WTC11 (cell line): ENCODE measurements at regions not wholly inside any gene's neighbourhood (a gene's known extent, or its start where the extent isn't known, plus 50 kb on each side); places are given as distances from the start of the nearest gene placed in this dataset.

Source experiments
- ATF1 ChIP-seq: sonication (generic); formaldehyde crosslinking; IDR thresholded peaks from 2 replicates; pipeline ENCODE4 v1.8.1; 2023; ENCODE audit warnings: mild to moderate bottlenecking, moderate library complexity, missing genetic modification reagents
- CBFB ChIP-seq: sonication (generic); formaldehyde crosslinking; IDR thresholded peaks from 2 replicates; pipeline ENCODE4 v1.8.1; 2022; ENCODE audit warnings: mild to moderate bottlenecking, low read depth, missing genetic modification reagents
- CREB1 ChIP-seq: sonication (generic); formaldehyde crosslinking; IDR thresholded peaks from 2 replicates; pipeline ENCODE4 v1.8.0; 2023; ENCODE audit warnings: mild to moderate bottlenecking, missing genetic modification reagents
- CREM ChIP-seq: sonication (generic); formaldehyde crosslinking; IDR thresholded peaks from 2 replicates; pipeline ENCODE4 v1.8.1; 2022; ENCODE audit warnings: mild to moderate bottlenecking, missing genetic modification reagents, moderate library complexity
- ETV6 ChIP-seq: sonication (generic); formaldehyde crosslinking; IDR thresholded peaks from 2 replicates; pipeline ENCODE4 v1.8.1; 2022; ENCODE audit warnings: mild to moderate bottlenecking, missing genetic modification reagents
- JUN ChIP-seq: sonication (generic); formaldehyde crosslinking; IDR thresholded peaks from 2 replicates; pipeline ENCODE4 v1.8.0; 2023; ENCODE audit warnings: mild to moderate bottlenecking, missing genetic modification reagents
- NFATC4 ChIP-seq: fragments of 250-450 bp; sonication (Bioruptor Pico); IDR thresholded peaks from 2 replicates; pipeline ENCODE4 v1.9.0; 2021; ENCODE audit warnings: mild to moderate bottlenecking
- PRRX2 ChIP-seq: fragments of 250-450 bp; sonication (Bioruptor Pico); IDR thresholded peaks from 2 replicates; pipeline ENCODE4 v1.8.0; 2021; ENCODE audit warnings: mild to moderate bottlenecking
- RELA ChIP-seq: sonication (generic); formaldehyde crosslinking; IDR thresholded peaks from 2 replicates; pipeline ENCODE4 v1.8.1; 2022; ENCODE audit warnings: missing genetic modification reagents, mild to moderate bottlenecking, borderline replicate concordance
- SOX15 ChIP-seq: fragments of 250-450 bp; sonication (Bioruptor Pico); IDR thresholded peaks from 2 replicates; pipeline ENCODE4 v1.9.0; 2021; ENCODE audit warnings: mild to moderate bottlenecking
- ZNF121 ChIP-seq: sonication (generic); formaldehyde crosslinking; IDR thresholded peaks from 2 replicates; pipeline ENCODE4 v1.8.0; 2023; ENCODE audit warnings: missing genetic modification reagents
- TF ChIP-seq, protein P1 (sequence below): fragments of 250-450 bp; sonication (Bioruptor Pico); IDR thresholded peaks from 2 replicates; pipeline ENCODE4 v2.1.2; 2022; ENCODE audit warnings: mild to moderate bottlenecking, moderate library complexity
- TF ChIP-seq, protein P2 (sequence below): sonication (generic); formaldehyde crosslinking; IDR thresholded peaks from 2 replicates; pipeline ENCODE4 v1.8.1; 2023; ENCODE audit warnings: mild to moderate bottlenecking, missing genetic modification reagents
- TF ChIP-seq, protein P3 (sequence below): sonication (generic); formaldehyde crosslinking; IDR thresholded peaks from 2 replicates; pipeline ENCODE4 v1.8.1; 2022; ENCODE audit warnings: mild to moderate bottlenecking, moderate library complexity, missing genetic modification reagents
- TF ChIP-seq, protein P4 (sequence below): sonication (generic); formaldehyde crosslinking; conservative IDR thresholded peaks from 2 replicates; pipeline ENCODE4 v1.8.1; 2023; ENCODE audit warnings: mild to moderate bottlenecking, low read depth, missing genetic modification reagents, moderate library complexity
- TF ChIP-seq, protein P5 (sequence below): fragments of 250-450 bp; sonication (Bioruptor Pico); IDR thresholded peaks from 2 replicates; pipeline ENCODE4 v1.9.0; 2021; ENCODE audit warnings: mild to moderate bottlenecking
- TF ChIP-seq, protein P6 (sequence below): sonication (generic); formaldehyde crosslinking; IDR thresholded peaks from 2 replicates; pipeline ENCODE4 v1.8.0; 2022; ENCODE audit warnings: mild to moderate bottlenecking, missing genetic modification reagents
- TF ChIP-seq, protein P7 (sequence below): sonication (generic); formaldehyde crosslinking; IDR thresholded peaks from 2 replicates; pipeline ENCODE4 v1.8.1; 2022; ENCODE audit warnings: mild to moderate bottlenecking, missing genetic modification reagents, moderate library complexity, borderline replicate concordance
- TF ChIP-seq, protein P8 (sequence below): sonication (generic); formaldehyde crosslinking; IDR thresholded peaks from 2 replicates; pipeline ENCODE4 v1.8.0; 2022; ENCODE audit warnings: mild to moderate bottlenecking, missing genetic modification reagents

DNA sequence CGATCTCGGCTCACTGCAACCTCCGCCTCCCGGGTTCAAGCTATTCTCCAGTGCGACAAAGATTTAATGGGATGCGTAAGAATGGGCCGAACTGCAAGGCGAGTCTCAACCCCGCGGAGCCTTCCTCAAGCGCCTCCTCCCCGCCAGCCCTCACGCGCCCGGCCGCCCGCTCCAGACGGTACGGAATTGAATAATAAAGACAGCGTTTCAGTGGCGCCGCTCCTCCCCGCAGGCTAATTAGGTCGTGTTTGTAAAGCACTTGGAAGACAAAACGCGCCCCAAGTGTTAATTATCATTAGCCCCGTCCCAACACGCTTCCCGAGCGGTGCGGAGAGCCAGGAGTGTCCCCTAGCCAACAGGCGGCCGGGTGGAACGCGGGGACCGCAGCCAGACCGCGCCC is 192.0 kb downstream of the BUD13 start (continued):
- TF ChIP-seq, protein P1, sequence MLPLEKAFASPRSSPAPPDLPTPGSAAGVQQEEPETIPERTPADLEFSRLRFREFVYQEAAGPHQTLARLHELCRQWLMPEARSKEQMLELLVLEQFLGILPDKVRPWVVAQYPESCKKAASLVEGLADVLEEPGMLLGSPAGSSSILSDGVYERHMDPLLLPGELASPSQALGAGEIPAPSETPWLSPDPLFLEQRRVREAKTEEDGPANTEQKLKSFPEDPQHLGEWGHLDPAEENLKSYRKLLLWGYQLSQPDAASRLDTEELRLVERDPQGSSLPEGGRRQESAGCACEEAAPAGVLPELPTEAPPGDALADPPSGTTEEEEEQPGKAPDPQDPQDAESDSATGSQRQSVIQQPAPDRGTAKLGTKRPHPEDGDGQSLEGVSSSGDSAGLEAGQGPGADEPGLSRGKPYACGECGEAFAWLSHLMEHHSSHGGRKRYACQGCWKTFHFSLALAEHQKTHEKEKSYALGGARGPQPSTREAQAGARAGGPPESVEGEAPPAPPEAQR: no peak
- TF ChIP-seq ATF1 (CRISPR knock-in tag): 0 out of 2 replicates have a peak, but pooled peaks have one; percentile 34
- TF ChIP-seq RELA: no peak
- TF ChIP-seq ETV6: peak; percentile 79
- TF ChIP-seq, protein P2, sequence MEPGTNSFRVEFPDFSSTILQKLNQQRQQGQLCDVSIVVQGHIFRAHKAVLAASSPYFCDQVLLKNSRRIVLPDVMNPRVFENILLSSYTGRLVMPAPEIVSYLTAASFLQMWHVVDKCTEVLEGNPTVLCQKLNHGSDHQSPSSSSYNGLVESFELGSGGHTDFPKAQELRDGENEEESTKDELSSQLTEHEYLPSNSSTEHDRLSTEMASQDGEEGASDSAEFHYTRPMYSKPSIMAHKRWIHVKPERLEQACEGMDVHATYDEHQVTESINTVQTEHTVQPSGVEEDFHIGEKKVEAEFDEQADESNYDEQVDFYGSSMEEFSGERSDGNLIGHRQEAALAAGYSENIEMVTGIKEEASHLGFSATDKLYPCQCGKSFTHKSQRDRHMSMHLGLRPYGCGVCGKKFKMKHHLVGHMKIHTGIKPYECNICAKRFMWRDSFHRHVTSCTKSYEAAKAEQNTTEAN (CRISPR knock-in tag): no peak
- TF ChIP-seq, protein P3, sequence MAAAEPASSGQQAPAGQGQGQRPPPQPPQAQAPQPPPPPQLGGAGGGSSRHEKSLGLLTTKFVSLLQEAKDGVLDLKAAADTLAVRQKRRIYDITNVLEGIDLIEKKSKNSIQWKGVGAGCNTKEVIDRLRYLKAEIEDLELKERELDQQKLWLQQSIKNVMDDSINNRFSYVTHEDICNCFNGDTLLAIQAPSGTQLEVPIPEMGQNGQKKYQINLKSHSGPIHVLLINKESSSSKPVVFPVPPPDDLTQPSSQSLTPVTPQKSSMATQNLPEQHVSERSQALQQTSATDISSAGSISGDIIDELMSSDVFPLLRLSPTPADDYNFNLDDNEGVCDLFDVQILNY (CRISPR knock-in tag): no peak
- no peak for TF ChIP-seq CBFB (CRISPR knock-in tag)
- TF ChIP-seq, protein P4, sequence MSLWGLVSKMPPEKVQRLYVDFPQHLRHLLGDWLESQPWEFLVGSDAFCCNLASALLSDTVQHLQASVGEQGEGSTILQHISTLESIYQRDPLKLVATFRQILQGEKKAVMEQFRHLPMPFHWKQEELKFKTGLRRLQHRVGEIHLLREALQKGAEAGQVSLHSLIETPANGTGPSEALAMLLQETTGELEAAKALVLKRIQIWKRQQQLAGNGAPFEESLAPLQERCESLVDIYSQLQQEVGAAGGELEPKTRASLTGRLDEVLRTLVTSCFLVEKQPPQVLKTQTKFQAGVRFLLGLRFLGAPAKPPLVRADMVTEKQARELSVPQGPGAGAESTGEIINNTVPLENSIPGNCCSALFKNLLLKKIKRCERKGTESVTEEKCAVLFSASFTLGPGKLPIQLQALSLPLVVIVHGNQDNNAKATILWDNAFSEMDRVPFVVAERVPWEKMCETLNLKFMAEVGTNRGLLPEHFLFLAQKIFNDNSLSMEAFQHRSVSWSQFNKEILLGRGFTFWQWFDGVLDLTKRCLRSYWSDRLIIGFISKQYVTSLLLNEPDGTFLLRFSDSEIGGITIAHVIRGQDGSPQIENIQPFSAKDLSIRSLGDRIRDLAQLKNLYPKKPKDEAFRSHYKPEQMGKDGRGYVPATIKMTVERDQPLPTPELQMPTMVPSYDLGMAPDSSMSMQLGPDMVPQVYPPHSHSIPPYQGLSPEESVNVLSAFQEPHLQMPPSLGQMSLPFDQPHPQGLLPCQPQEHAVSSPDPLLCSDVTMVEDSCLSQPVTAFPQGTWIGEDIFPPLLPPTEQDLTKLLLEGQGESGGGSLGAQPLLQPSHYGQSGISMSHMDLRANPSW: no peak
- TF ChIP-seq ZNF121 (CRISPR knock-in tag): no peak
- TF ChIP-seq, protein P5, sequence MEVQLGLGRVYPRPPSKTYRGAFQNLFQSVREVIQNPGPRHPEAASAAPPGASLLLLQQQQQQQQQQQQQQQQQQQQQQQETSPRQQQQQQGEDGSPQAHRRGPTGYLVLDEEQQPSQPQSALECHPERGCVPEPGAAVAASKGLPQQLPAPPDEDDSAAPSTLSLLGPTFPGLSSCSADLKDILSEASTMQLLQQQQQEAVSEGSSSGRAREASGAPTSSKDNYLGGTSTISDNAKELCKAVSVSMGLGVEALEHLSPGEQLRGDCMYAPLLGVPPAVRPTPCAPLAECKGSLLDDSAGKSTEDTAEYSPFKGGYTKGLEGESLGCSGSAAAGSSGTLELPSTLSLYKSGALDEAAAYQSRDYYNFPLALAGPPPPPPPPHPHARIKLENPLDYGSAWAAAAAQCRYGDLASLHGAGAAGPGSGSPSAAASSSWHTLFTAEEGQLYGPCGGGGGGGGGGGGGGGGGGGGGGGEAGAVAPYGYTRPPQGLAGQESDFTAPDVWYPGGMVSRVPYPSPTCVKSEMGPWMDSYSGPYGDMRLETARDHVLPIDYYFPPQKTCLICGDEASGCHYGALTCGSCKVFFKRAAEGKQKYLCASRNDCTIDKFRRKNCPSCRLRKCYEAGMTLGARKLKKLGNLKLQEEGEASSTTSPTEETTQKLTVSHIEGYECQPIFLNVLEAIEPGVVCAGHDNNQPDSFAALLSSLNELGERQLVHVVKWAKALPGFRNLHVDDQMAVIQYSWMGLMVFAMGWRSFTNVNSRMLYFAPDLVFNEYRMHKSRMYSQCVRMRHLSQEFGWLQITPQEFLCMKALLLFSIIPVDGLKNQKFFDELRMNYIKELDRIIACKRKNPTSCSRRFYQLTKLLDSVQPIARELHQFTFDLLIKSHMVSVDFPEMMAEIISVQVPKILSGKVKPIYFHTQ (CRISPR knock-in tag): no peak
- no peak for TF ChIP-seq PRRX2 (CRISPR knock-in tag)
- no peak for TF ChIP-seq NFATC4 (CRISPR knock-in tag)
- TF ChIP-seq JUN (CRISPR knock-in tag): no peak
- no peak for TF ChIP-seq SOX15 (CRISPR knock-in tag)
- 0 out of 2 replicates have a peak, but pooled peaks have one; percentile 43 for TF ChIP-seq CREM
- TF ChIP-seq, protein P6, sequence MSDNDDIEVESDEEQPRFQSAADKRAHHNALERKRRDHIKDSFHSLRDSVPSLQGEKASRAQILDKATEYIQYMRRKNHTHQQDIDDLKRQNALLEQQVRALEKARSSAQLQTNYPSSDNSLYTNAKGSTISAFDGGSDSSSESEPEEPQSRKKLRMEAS (CRISPR knock-in tag): peak; percentile 51; the same call in 1 of the 2 replicates
- no peak for TF ChIP-seq CREB1 (CRISPR knock-in tag)
- TF ChIP-seq, protein P7, sequence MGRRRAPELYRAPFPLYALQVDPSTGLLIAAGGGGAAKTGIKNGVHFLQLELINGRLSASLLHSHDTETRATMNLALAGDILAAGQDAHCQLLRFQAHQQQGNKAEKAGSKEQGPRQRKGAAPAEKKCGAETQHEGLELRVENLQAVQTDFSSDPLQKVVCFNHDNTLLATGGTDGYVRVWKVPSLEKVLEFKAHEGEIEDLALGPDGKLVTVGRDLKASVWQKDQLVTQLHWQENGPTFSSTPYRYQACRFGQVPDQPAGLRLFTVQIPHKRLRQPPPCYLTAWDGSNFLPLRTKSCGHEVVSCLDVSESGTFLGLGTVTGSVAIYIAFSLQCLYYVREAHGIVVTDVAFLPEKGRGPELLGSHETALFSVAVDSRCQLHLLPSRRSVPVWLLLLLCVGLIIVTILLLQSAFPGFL: no peak
- TF ChIP-seq, protein P8, sequence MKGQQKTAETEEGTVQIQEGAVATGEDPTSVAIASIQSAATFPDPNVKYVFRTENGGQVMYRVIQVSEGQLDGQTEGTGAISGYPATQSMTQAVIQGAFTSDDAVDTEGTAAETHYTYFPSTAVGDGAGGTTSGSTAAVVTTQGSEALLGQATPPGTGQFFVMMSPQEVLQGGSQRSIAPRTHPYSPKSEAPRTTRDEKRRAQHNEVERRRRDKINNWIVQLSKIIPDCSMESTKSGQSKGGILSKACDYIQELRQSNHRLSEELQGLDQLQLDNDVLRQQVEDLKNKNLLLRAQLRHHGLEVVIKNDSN (CRISPR knock-in tag): 0 out of 2 replicates have a peak, but pooled peaks have one; percentile 30
